ENCODE measurements at regions not wholly inside any gene's neighbourhood (a gene's known extent, or its start where the extent isn't known, plus 50 kb on each side); places are given as distances from the start of the nearest gene placed in this dataset.

DNA sequence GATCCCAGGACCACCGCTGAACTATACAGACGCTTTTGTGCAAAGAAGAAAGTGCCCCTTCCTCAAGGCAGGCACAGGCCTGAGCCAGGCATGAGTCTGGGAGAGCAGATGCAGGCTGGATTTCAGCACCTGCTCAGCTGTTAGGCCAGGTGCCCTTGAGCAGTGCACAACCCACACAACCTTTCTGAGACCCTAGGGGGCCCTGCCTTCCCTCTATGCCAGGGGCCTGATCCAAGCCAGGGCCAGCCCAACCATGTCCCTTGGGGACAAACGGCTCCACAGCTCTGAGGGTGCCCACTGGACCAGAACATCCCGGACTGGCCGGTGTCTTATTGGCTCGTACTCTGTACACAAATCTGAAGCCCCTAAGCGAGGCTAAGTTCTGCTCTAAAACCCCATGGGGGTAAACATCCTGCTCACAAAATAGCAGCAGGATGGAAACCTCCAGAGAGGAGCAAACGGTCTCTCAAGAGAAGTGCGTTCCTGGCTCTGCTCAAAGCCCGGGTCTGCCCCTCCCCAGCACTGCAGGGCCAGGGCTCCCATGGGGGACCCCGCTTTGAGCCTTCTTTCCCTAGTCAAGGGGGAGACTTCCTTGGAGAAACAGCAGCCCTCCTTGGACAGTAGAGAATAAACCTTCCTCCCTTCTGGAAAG is 275.1 kb downstream of the NPHP4 start:
- TF ChIP-seq, protein P1, sequence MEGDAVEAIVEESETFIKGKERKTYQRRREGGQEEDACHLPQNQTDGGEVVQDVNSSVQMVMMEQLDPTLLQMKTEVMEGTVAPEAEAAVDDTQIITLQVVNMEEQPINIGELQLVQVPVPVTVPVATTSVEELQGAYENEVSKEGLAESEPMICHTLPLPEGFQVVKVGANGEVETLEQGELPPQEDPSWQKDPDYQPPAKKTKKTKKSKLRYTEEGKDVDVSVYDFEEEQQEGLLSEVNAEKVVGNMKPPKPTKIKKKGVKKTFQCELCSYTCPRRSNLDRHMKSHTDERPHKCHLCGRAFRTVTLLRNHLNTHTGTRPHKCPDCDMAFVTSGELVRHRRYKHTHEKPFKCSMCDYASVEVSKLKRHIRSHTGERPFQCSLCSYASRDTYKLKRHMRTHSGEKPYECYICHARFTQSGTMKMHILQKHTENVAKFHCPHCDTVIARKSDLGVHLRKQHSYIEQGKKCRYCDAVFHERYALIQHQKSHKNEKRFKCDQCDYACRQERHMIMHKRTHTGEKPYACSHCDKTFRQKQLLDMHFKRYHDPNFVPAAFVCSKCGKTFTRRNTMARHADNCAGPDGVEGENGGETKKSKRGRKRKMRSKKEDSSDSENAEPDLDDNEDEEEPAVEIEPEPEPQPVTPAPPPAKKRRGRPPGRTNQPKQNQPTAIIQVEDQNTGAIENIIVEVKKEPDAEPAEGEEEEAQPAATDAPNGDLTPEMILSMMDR (IDR thresholded peaks at IDR 0.05), result no peak
- no peak for TF ChIP-seq EZH2 (IDR thresholded peaks at IDR 0.05; ENCODE audit: borderline replicate concordance, insufficient read depth, low read depth, low read length, poor library complexity, severe bottlenecking)
